ENCODE measurements at regions not wholly inside any gene's neighbourhood (a gene's known extent, or its start where the extent isn't known, plus 50 kb on each side); places are given as distances from the start of the nearest gene placed in this dataset.

- Histone ChIP-seq H3K36me3 (no peaks in the 10 kb centered on the region), H3K27me3 (no peaks in the 10 kb centered on the region), H3K27ac (no peak overlapping the region), H3K4me1 (peaks cover 0 to 3% of the 10 kb centered on the region in 2 donors), H3K9me3 (no peaks in the 10 kb centered on the region), H3K4me3 (no peak overlapping the region)
- no peak for TF ChIP-seq POLR2A (IDR thresholded peaks at IDR 0.05)
- TF ChIP-seq CTCF (IDR thresholded peaks at IDR 0.05): no peak
- intact Hi-C loops (cut with DNase I; ENCODE audit: low total_unique reads): no loop called here
- no peak for DNase-seq
These were observed 357.6 kb downstream of the OSR1 start for GRCh38 chr2:19000776-19001175.

GRCh38 chr2:18999198-18999597, 359.2 kb downstream of the OSR1 start:
- no peak overlapping the region for H3K27ac ChIP-seq
- TF ChIP-seq POLR2A (IDR thresholded peaks at IDR 0.05) (no peak), CTCF (IDR thresholded peaks at IDR 0.05) (no peak)
- no peaks in the 10 kb centered on the region for H3K9me3 ChIP-seq
- intact Hi-C loops (cut with DNase I; ENCODE audit: low total_unique reads): loop anchor here (10.0 kb wide), 1 partner anchor 356 kb away; the partner anchor contains the start of gene OSR1
- H3K4me3 ChIP-seq: no peak overlapping the region
- no peaks in the 10 kb centered on the region for H3K36me3 ChIP-seq
- H3K4me1 ChIP-seq: peaks cover 0 to 3% of the 10 kb centered on the region in 2 donors
- H3K27me3 ChIP-seq: no peaks in the 10 kb centered on the region
- no peak for DNase-seq

GRCh38 chr2:18998491-18998890, 359.9 kb downstream of the OSR1 start:
- no peaks in the 10 kb centered on the region for H3K27me3 ChIP-seq
- H3K4me3 ChIP-seq: no peak overlapping the region
- TF ChIP-seq CTCF (IDR thresholded peaks at IDR 0.05): no peak
- TF ChIP-seq POLR2A (IDR thresholded peaks at IDR 0.05): no peak
- H3K36me3 ChIP-seq: no peaks in the 10 kb centered on the region
- H3K4me1 ChIP-seq: no peaks in the 10 kb centered on the region
- H3K9me3 ChIP-seq: no peaks in the 10 kb centered on the region
- H3K27ac ChIP-seq: no peak overlapping the region
- intact Hi-C loops (cut with DNase I; ENCODE audit: low total_unique reads): loop anchor here (10.0 kb wide), 1 partner anchor 356 kb away; the partner anchor contains the start of gene OSR1
- DNase-seq: no peak

GRCh38 chr2:18993756-18994338, 364.6 kb downstream of the OSR1 start:
- DNase-seq: no peak
- TF ChIP-seq CTCF (IDR thresholded peaks at IDR 0.05) (no peak), POLR2A (IDR thresholded peaks at IDR 0.05) (no peak)
- no peak overlapping the region for H3K4me3 ChIP-seq
- intact Hi-C loops (cut with DNase I; ENCODE audit: low total_unique reads): loop anchor here (10.0 kb wide), 1 partner anchor 361 kb away; the partner anchor contains the start of gene OSR1
- no peaks in the 10 kb centered on the region for H3K9me3 ChIP-seq
- H3K27me3 ChIP-seq: no peaks in the 10 kb centered on the region
- no peak overlapping the region for H3K27ac ChIP-seq
- no peaks in the 10 kb centered on the region for H3K36me3 ChIP-seq
- no peaks in the 10 kb centered on the region for H3K4me1 ChIP-seq

- intact Hi-C loops (cut with DNase I; ENCODE audit: low total_unique reads): loop anchor here (10.0 kb wide), 1 partner anchor 363 kb away; the partner anchor contains the start of gene OSR1
- no peaks in the 10 kb centered on the region for H3K36me3 ChIP-seq
- no peaks in the 10 kb centered on the region for H3K9me3 ChIP-seq
- H3K27me3 ChIP-seq: no peaks in the 10 kb centered on the region
- H3K4me3 ChIP-seq: no peak overlapping the region
- DNase-seq: peak; percentile 23 to 29
- H3K4me1 ChIP-seq: no peaks in the 10 kb centered on the region
- no peak for TF ChIP-seq CTCF (IDR thresholded peaks at IDR 0.05)
- TF ChIP-seq POLR2A (IDR thresholded peaks at IDR 0.05): no peak
- H3K27ac ChIP-seq: no peak overlapping the region
These were observed 366.9 kb downstream of the OSR1 start for GRCh38 chr2:18991177-18992168.
